ENCODE measurements at regions not wholly inside any gene's neighbourhood (a gene's known extent, or its start where the extent isn't known, plus 50 kb on each side); places are given as distances from the start of the nearest gene placed in this dataset.
A peak's percentile ranks its signal among the peaks of the same experiment; 100 is the strongest.

DNA sequence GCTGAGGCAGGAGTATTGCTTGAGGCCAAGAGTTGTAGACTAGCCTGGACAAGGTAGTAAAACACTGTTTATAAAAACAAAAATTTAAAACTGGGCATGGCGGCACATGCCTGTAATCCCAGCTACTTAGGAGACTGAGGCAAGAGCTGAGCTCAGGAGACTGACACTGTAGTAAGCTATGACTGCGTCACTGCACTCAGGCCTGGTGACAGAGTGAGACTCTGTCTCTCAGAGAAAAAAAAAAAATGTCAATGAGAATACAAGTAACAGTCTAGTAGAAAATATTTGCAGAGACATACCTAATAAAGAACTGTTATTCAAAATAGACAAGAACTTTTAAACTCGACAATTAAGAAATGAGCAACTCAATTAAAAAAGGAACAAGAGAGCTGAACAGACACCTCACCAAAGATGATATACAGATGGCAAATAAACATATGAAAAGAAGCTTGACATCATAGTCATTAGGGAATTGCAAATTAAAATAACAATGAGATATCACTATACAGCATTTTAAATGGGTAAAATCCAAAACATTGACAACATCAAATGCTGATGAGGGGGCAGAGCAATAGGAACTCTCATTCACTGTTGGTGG, 624.3 kb upstream of the ZEB2 start:
- no peak for DNase-seq (ENCODE audit: low spot score)

DNA sequence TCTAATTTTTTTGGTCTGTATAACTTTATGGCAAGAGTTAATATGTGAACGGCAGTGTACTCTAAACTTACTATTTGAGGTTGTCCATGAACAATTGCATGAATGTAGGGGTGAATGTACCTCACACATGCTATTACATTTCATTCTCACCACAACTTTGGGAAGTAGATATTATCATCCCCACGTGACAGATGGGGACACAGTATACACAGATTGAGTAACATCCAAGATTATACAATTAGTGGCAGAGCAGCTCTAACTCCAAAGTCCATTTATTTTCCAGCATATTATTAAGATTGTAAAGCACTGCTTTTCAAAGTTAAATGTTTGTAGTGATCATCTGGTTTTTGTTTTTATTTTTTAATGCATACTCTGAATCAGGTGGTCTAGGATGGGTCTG, 622.1 kb upstream of the ZEB2 start:
- DNase-seq (ENCODE audit: low spot score) = no peak

DNA sequence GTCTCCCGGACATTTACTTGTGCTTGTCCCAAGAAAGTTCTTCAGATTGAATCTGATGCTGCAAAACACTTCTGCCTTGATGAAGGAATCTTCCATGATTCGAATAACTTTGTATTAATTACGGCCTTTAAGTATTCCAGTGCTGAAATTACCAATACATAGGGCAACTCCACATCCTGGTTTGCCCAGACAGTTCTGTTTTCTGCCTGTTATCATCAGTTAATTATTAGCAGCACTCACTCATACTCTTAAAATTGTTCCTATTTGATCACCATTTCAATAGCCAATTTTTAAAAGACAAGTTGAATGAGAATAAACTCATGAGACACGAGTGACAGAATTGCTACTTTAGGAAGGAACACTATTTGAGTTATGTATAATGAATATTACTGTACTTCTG, 620.7 kb upstream of the ZEB2 start:
- no peak for DNase-seq (ENCODE audit: low spot score)

GRCh38 chr2:145138626-145139025, 618.7 kb upstream of the ZEB2 start:
- no peak for DNase-seq (ENCODE audit: low spot score)

GRCh38 chr2:145137901-145138300, 618.0 kb upstream of the ZEB2 start:
- DNase-seq (ENCODE audit: low spot score) = no peak

GRCh38 chr2:145137211-145137610, 617.3 kb upstream of the ZEB2 start:
- DNase-seq (ENCODE audit: low spot score) = no peak

GRCh38 chr2:145136702-145137101, 616.8 kb upstream of the ZEB2 start:
- no peak for DNase-seq (ENCODE audit: low spot score)

GRCh38 chr2:145126146-145126545, 606.2 kb upstream of the ZEB2 start:
- no peak for DNase-seq (ENCODE audit: low spot score)

- DNase-seq (ENCODE audit: low spot score) = no peak
Observed at GRCh38 chr2:145124085-145124484, 604.2 kb upstream of the ZEB2 start.

- peak; percentile 12 for DNase-seq (ENCODE audit: low spot score)
Observed at GRCh38 chr2:145123606-145124005, 603.7 kb upstream of the ZEB2 start.

DNA sequence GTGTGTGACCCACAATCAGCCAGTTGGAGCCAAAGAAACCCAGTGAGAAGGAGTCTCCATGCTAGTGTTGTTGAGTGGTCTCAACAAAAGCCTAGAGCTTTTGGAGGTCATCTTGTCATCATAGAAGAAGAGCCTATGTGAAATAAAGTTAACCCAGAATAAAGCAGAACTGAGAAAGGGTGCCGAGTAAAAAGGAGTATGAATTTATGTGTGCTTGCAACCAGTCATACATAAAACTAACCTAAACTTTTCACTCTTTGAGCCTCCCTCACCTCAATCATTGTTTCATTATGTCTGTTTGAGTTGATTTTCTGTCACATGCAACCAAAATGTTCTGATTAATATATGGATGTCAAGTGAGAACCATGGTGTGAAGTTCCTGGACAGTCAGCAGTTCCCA, 599.3 kb upstream of the ZEB2 start:
- DNase-seq (ENCODE audit: low spot score) = no peak

GRCh38 chr2:145116834-145117725, 597.2 kb upstream of the ZEB2 start:
- DNase-seq (ENCODE audit: low spot score) = no peak

- no peak for DNase-seq (ENCODE audit: low spot score)
Observed at GRCh38 chr2:145116056-145116455, 596.1 kb upstream of the ZEB2 start.

GRCh38 chr2:145114726-145115125, 594.8 kb upstream of the ZEB2 start:
- peak; percentile 25 for DNase-seq (ENCODE audit: low spot score)

- DNase-seq (ENCODE audit: low spot score) = no peak
Observed at GRCh38 chr2:145112467-145112866, 592.5 kb upstream of the ZEB2 start.

DNA sequence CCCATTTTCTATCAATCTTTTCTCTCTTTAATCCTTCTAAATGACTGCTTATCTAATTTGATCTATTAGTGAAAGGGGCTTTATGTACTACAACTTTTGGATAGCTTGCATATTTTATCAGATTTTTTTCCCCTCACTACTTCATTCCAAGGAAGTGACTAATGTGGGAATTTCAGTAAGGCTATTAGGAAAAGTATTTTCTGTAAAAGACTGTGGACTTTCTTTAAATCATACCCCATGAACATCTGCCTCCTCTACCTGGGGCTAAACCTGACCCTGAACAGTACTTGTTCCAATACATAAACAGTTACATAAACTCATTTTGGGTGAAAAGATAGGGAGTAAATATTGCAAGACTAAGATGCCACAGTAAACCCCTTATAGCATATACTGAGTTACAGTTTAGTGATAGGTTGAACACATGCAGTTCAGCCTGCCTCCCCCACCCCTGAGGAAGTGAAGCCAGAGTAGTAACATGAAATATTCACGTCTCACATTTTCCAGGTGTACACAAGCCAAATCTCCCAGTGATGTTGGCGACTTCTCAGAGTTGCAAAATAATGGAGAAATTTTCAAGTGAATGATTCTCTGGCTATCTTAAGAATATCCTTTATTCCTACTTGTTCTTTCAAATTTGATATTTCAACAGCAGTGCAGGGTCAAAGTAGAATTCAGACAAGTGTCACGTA, 590.9 kb upstream of the ZEB2 start:
- DNase-seq (ENCODE audit: low spot score) = no peak

DNA sequence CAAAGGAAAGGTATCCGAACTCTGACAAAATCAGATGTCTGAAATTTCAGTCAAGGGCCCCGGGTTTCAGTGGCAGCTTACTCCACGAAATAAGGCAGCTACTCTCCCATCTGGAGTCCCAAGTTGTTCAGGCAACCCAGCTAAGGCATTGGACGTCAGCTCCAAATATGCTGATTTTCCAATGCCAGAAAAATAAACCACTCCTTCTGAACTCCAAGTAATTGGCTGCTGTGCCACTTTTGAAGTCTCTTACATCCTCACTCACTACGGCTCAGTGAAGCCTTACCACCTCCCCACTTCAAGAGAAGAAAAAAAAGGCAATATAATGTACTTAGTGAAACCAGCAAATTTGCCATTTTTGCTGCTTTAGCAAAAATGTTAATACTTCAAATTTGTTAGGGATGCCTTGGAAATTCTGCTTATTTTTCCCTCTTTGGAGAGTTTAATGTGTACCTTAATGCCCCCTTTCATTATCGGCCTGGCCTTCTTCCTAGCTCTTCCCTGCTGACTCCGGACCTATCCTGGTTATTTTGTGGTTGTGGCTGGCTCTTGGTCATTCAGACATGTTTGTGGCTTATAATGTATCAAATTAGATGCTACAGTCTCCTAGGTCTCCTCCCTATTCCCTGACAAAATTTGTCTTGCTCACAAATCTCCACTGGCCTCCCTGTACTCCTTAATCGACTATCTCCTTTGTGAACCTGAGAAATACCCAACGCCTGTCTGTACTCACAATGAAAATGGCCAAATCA, 589.2 kb upstream of the ZEB2 start:
- DNase-seq (ENCODE audit: low spot score) = no peak

GRCh38 chr2:145108361-145108778, 588.5 kb upstream of the ZEB2 start:
- no peak for DNase-seq (ENCODE audit: low spot score)

- no peak for DNase-seq (ENCODE audit: low spot score)
Observed at GRCh38 chr2:145106293-145106692, 586.4 kb upstream of the ZEB2 start.

DNA sequence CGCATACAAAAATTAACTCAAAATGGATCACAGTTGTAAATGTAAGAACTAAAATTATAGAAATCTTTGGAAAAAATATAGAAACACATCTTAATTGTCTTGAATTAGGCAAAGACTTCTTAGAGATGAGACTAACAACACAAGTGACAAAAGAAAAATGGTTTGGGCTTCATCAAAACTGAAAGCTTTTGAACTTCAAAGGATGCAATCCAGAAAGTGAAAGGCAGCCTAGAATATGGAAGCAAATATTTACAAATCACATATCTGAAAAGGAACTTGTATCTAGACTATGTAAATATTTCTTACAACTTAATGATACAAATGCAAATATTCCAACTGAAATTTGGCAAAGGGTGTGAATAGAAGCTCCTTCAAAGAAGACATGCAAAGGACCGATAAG, 582.8 kb upstream of the ZEB2 start:
- DNase-seq (ENCODE audit: low spot score) = no peak

- DNase-seq (ENCODE audit: low spot score) = no peak
Observed at GRCh38 chr2:145100301-145100700, 580.4 kb upstream of the ZEB2 start.

GRCh38 chr2:145096582-145096981, 576.7 kb upstream of the ZEB2 start:
- peak; percentile 79 for DNase-seq (ENCODE audit: low spot score)
